GM12878 (cell line): ENCODE measurements at regions not wholly inside any gene's neighbourhood (a gene's known extent, or its start where the extent isn't known, plus 50 kb on each side); places are given as distances from the start of the nearest gene placed in this dataset.

Source experiments
- ATAC-seq: fragments of 200-7000 bp; cut with Tn5 transposase; 3 replicates; pipeline ENCODE4 v1.9.1; 2020; ENCODE audit warnings: mild to moderate bottlenecking, moderate library complexity
- BruUV-seq: library from RNA; stranded (reverse); fragments of 400-500 nt; replicated peaks from 2 replicates; lab custom pipeline; 2021; lab: Mats Ljungman, UMichigan
- CTCF ChIA-PET: fragments of 300-600 bp; sonication (Branson Sonifier 250); formaldehyde crosslinking; extraction: SDS; loops from one replicate; lab custom pipeline; 2021; ENCODE audit warnings: inconsistent platforms; lab: Yijun Ruan, JAX
- POLR2A ChIA-PET: fragments of 350-600 bp; formaldehyde crosslinking; extraction: SDS; loops from one replicate; lab custom pipeline; 2021; ENCODE audit warnings: inconsistent platforms; lab: Charles Lee
- RAD21 ChIA-PET: fragments of 300-600 bp; sonication (Branson Sonifier 250); formaldehyde crosslinking; loops from one replicate; lab custom pipeline; 2023; ENCODE audit warnings: antibody characterized with exemption; ENCODE audit not compliant: unreplicated experiment; lab: Charles Lee
- SMC1A ChIA-PET: fragments of 300-600 bp; sonication (Branson Sonifier 250); formaldehyde crosslinking; loops from one replicate; lab custom pipeline; 2023; ENCODE audit not compliant: unreplicated experiment, uncharacterized antibody; lab: Charles Lee
- DNase-seq: peaks from one replicate; pipeline ENCODE4 v3.0.0-alpha.2; 2011; ENCODE audit warnings: low read depth, low spot score
- FAIRE-seq: peaks from 3 replicates; lab custom pipeline; 2011; peaks lifted over from hg19 to GRCh38; lab: Jason Lieb, UNC
- H2AFZ ChIP-seq: 2 replicates; pipeline ENCODE4 v1.6.0; 2011; ENCODE audit warnings: low read depth, low read length, control low read depth; ENCODE audit not compliant: control insufficient read depth
- H3K27ac ChIP-seq: 2 replicates; pipeline ENCODE4 v1.5.1; 2011; ENCODE audit warnings: control low read depth; ENCODE audit not compliant: control insufficient read depth, insufficient read depth
- H3K27me3 ChIP-seq, 2 experiments: replicated peaks in 1 of 2; 2 replicates each; pipeline versions ENCODE4 v1.6.0 to v1.6.1; 2011; ENCODE audit warnings: low read length in 1 of 2; ENCODE audit not compliant: control insufficient read depth in 2 of 2, insufficient read depth in 2 of 2
- H3K36me3 ChIP-seq, 2 experiments: 2 replicates each; pipeline ENCODE4 v1.5.1; 2011; ENCODE audit warnings: low read length in 1 of 2; ENCODE audit not compliant: control insufficient read depth in 2 of 2, insufficient read depth in 2 of 2
- H3K4me1 ChIP-seq: 2 replicates; pipeline ENCODE4 v1.6.1; 2011; ENCODE audit warnings: mild to moderate bottlenecking, low read length, moderate library complexity, mixed read lengths; ENCODE audit not compliant: control insufficient read depth, insufficient read depth
- H3K4me2 ChIP-seq: 2 replicates; pipeline ENCODE4 v1.6.0; 2011; ENCODE audit warnings: control low read depth; ENCODE audit not compliant: control insufficient read depth, insufficient read depth
- H3K4me3 ChIP-seq: fragments of 200-600 bp; sonication (generic); 2 replicates; pipeline ENCODE4 v1.5.1; 2016
- H3K79me2 ChIP-seq: 2 replicates; pipeline ENCODE4 v1.6.0; 2011; ENCODE audit warnings: low read length; ENCODE audit not compliant: control insufficient read depth, insufficient read depth
- H3K9ac ChIP-seq: 2 replicates; pipeline ENCODE4 v1.8.0; 2011; ENCODE audit warnings: low read length, control low read depth, mixed read lengths; ENCODE audit not compliant: control insufficient read depth, insufficient read depth
- H3K9me3 ChIP-seq: replicated peaks from 3 replicates; pipeline ENCODE4 v1.5.1; 2011; ENCODE audit warnings: mild to moderate bottlenecking, low read length; ENCODE audit not compliant: control insufficient read depth, insufficient read depth
- H4K20me1 ChIP-seq: 2 replicates; pipeline ENCODE4 v1.6.0; 2011; ENCODE audit not compliant: control insufficient read depth, insufficient read depth
- PAX5 ChIP-seq: IDR thresholded peaks from 2 replicates; pipeline ENCODE4 v1.6.1; 2011; ENCODE audit warnings: low read depth, low read length, borderline replicate concordance
- POU2F2 ChIP-seq: IDR thresholded peaks from 3 replicates; pipeline ENCODE4 v1.6.1; 2011; ENCODE audit warnings: low read depth, mild to moderate bottlenecking, low read length, borderline replicate concordance
- ZNF274 ChIP-seq: IDR thresholded peaks from one replicate; pipeline ENCODE4 v1.8.0; 2011; ENCODE audit not compliant: insufficient read length, insufficient read depth
- WGBS: methylation state at CpG from one replicate; pipeline ENCODE4 v1.1.6; 2016; ENCODE audit warnings: low lambda C conversion rate; ENCODE audit not compliant: insufficient replicate concordance, insufficient coverage; ENCODE audit errors: missing lambda C conversion rate; 5-methylcytosine and 5-hydroxymethylcytosine counted together
- in situ Hi-C: fragments of 300-500 bp; cut with MboI; formaldehyde crosslinking; loops from 9 replicates; pipeline ENCODE4 v1.14.3; 2018; ENCODE audit warnings: mixed read lengths
- intact Hi-C: fragments of 100-400 bp; cut with micrococcal nuclease; formaldehyde crosslinking; loops from one replicate; pipeline ENCODE4 v1.14.2; 2022; ENCODE audit not compliant: unreplicated experiment
- TF ChIP-seq, protein P1 (sequence below): IDR thresholded peaks from 2 replicates; pipeline ENCODE4 v1.6.1; 2012; ENCODE audit warnings: low read depth, low read length, improper control_type of control experiment
- TF ChIP-seq, protein P2 (sequence below): fragments of 450-650 bp; IDR thresholded peaks from 2 replicates; pipeline ENCODE4 v1.6.1; 2017; ENCODE audit warnings: mild to moderate bottlenecking

DNA sequence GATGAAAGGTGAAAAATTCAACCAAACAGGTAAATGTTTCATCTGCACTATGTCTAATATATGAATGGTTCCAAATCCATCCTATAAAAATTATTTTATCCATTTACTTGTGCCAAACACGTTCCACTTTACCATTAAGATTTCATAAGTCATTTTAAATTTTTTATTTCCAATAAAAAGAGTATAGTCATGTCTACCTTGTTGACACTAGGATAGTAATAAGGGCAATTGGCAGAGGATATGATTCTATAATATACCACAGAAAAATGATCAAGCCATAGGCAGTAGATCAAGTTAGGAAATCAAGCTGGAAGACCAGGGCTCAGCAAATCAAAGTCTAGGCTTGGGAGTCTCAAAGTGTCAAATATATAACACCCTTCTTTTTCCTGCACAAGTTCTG lies 384.3 kb downstream of the METTL4 start:
- no peak overlapping the region for H3K27ac ChIP-seq
- POLR2A ChIA-PET = interaction anchor here (0.6 kb wide), 1 partner anchor 79 kb away, joined by 8 read pairs; no protein-coding TSS in a partner anchor
- TF ChIP-seq, protein P1, sequence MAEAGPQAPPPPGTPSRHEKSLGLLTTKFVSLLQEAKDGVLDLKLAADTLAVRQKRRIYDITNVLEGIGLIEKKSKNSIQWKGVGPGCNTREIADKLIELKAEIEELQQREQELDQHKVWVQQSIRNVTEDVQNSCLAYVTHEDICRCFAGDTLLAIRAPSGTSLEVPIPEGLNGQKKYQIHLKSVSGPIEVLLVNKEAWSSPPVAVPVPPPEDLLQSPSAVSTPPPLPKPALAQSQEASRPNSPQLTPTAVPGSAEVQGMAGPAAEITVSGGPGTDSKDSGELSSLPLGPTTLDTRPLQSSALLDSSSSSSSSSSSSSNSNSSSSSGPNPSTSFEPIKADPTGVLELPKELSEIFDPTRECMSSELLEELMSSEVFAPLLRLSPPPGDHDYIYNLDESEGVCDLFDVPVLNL = no peak
- TF ChIP-seq, protein P2, sequence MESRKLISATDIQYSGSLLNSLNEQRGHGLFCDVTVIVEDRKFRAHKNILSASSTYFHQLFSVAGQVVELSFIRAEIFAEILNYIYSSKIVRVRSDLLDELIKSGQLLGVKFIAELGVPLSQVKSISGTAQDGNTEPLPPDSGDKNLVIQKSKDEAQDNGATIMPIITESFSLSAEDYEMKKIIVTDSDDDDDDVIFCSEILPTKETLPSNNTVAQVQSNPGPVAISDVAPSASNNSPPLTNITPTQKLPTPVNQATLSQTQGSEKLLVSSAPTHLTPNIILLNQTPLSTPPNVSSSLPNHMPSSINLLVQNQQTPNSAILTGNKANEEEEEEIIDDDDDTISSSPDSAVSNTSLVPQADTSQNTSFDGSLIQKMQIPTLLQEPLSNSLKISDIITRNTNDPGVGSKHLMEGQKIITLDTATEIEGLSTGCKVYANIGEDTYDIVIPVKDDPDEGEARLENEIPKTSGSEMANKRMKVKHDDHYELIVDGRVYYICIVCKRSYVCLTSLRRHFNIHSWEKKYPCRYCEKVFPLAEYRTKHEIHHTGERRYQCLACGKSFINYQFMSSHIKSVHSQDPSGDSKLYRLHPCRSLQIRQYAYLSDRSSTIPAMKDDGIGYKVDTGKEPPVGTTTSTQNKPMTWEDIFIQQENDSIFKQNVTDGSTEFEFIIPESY = no peak
- TF ChIP-seq ZNF274 = no peak
- in situ Hi-C loops (no loop called here), intact Hi-C loops (no loop called here)
- no peaks in the 10 kb centered on the region for H3K9me3 ChIP-seq
- H3K9ac ChIP-seq = no peak overlapping the region
- CTCF ChIA-PET = interaction anchor here (0.6 kb wide), 1 partner anchor 82 kb away, joined by 3 read pairs; no protein-coding TSS in a partner anchor
- H3K27me3 ChIP-seq = peaks cover 0 to 5% of the 10 kb centered on the region in 2 experiments; a peak in 2 of 4 replicates
- H3K4me1 ChIP-seq = no peaks in the 10 kb centered on the region
- RAD21 ChIA-PET = no interaction called here
- ATAC-seq (no peak), FAIRE-seq (no peak), DNase-seq (no peak)
- H3K79me2 ChIP-seq = no peaks in the 10 kb centered on the region
- no peaks in the 10 kb centered on the region for H4K20me1 ChIP-seq
- no peak overlapping the region for H3K4me2 ChIP-seq
- 0% methylated on average over 1 of the region's 1 CpG for WGBS
- H3K4me3 ChIP-seq = no peak overlapping the region
- no peaks in the 10 kb centered on the region for H3K36me3 ChIP-seq
- no peak overlapping the region for H2AFZ ChIP-seq
- SMC1A ChIA-PET = no interaction called here
- BruUV-seq = no TSS peak

DNA sequence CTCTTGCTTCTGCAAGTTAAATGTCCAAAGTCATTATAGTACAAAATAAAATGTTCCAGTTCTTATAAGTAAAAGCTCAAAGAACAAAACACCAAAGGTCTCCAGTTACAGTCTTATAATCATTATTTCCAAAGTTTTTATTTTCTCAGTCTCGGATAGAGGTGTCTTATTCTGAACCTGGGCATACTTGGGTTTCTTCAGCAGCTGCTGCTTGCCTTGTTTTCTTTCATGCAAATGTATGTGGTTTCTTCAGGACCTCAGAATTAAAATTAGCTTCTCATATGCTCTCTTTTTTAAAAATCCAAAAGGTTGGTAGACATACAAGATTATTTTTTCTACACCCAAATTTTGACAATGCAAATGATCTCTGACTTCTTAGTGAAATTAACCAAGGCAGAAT lies 383.0 kb downstream of the METTL4 start:
- Histone ChIP-seq H2AFZ (no peak overlapping the region), H3K36me3 (no peaks in the 10 kb centered on the region), H3K9me3 (no peaks in the 10 kb centered on the region), H3K4me3 (no peak overlapping the region), H3K4me2 (no peak overlapping the region), H4K20me1 (no peaks in the 10 kb centered on the region), H3K9ac (no peak overlapping the region)
- BruUV-seq = no TSS peak
- SMC1A ChIA-PET = no interaction called here
- 0% methylated on average over 1 of the region's 1 CpG for WGBS
- RAD21 ChIA-PET = no interaction called here
- CTCF ChIA-PET = no interaction called here
- TF ChIP-seq PAX5 (no peak), POU2F2 (no peak)
- TF ChIP-seq, all 136 proteins: peak for 0
- H3K27ac ChIP-seq = no peak overlapping the region
- peaks cover 0 to 5% of the 10 kb centered on the region in 2 experiments; a peak in 2 of 4 replicates for H3K27me3 ChIP-seq
- in situ Hi-C loops = no loop called here
- POLR2A ChIA-PET = no interaction called here
- intact Hi-C loops = no loop called here
- H3K79me2 ChIP-seq = no peaks in the 10 kb centered on the region
- DNase-seq (no peak), FAIRE-seq (no peak), ATAC-seq (no peak)
- H3K4me1 ChIP-seq = no peaks in the 10 kb centered on the region
